ENCODE measurements at regions not wholly inside any gene's neighbourhood (a gene's known extent, or its start where the extent isn't known, plus 50 kb on each side); places are given as distances from the start of the nearest gene placed in this dataset.
"Not testable (repeated sequence)": the region's sequence is repeated elsewhere in the genome, so short reads cannot be mapped to it uniquely, and the experiment has no call there.

DNA sequence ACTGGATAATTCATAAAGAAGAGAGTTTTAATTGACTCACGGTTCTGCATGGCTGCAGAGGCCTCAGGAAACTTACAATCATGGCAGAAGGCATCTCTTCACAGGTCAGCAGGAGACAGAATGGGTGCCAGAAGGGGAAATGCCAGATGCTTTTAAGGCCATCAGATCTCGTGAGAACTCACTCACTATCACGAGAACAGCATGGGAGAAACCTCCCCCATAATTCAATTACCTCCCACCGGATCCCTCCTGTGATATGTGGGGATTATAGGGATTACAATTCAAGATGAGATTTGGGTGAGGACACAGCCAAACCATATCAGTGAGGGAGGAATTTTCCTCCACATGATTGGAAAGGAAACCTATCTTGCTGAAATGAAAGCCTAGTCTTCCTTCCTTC, 108.1 kb upstream of the TMEM132E start:
- not testable (repeated sequence) for TF ChIP-seq CTCF (conservative IDR thresholded peaks at IDR 0.05; ENCODE audit: low read depth, low read length); EZH2 (IDR thresholded peaks at IDR 0.05; ENCODE audit: low read length, unreplicated experiment); EZH2phosphoT487 (IDR thresholded peaks at IDR 0.05; ENCODE audit: borderline replicate concordance, low read length)

Data from PC-3 (cell line).